SU-DHL-6 (cell line): ENCODE measurements at regions not wholly inside any gene's neighbourhood (a gene's known extent, or its start where the extent isn't known, plus 50 kb on each side); places are given as distances from the start of the nearest gene placed in this dataset.

Experiments used
- EZH2phosphoT487 ChIP-seq: fragments of 200-600 bp; sonication (generic), shearing (Covaris generic); conservative IDR thresholded peaks from 2 replicates; pipeline ENCODE4 v1.6.1; 2018; ENCODE audit warnings: mild to moderate bottlenecking, antibody characterized with exemption, low read length, moderate library complexity, mixed read lengths
- TF ChIP-seq, protein P1 (sequence below): fragments of 200-600 bp; sonication (generic); IDR thresholded peaks from one replicate; pipeline ENCODE4 v1.5.1; 2017; ENCODE audit warnings: antibody characterized with exemption, mild to moderate bottlenecking, low read length, moderate library complexity; ENCODE audit not compliant: insufficient read depth, poor library complexity, severe bottlenecking

DNA sequence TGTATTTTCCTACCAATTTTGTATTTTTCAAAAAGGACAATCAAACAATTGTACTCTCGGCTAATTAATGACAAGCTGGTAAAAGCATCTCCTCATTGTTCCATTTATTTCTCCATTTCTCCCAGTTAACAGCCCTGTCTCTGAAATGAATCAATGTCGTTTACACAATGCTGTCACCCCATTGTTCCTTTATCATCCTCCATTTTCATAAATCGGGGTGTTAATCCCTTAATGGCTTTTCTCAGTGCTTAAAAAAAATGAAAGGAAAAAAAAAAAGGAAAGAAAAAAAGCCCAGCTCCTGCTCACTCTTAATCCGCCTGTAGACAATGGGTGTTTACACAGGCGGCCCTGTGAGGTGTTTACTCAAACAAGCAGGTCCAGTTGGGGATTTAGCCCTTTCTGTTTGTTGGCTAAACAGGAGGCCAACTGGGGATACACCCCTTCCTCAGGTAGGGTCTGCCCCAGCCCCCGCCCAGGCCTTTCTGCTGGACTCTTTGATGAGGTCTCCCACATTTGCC, 86.8 kb upstream of the SALL1 start:
- TF ChIP-seq, protein P1, sequence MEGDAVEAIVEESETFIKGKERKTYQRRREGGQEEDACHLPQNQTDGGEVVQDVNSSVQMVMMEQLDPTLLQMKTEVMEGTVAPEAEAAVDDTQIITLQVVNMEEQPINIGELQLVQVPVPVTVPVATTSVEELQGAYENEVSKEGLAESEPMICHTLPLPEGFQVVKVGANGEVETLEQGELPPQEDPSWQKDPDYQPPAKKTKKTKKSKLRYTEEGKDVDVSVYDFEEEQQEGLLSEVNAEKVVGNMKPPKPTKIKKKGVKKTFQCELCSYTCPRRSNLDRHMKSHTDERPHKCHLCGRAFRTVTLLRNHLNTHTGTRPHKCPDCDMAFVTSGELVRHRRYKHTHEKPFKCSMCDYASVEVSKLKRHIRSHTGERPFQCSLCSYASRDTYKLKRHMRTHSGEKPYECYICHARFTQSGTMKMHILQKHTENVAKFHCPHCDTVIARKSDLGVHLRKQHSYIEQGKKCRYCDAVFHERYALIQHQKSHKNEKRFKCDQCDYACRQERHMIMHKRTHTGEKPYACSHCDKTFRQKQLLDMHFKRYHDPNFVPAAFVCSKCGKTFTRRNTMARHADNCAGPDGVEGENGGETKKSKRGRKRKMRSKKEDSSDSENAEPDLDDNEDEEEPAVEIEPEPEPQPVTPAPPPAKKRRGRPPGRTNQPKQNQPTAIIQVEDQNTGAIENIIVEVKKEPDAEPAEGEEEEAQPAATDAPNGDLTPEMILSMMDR = no peak
- TF ChIP-seq EZH2phosphoT487 = no peak
